H1 (cell line): ENCODE measurements at regions not wholly inside any gene's neighbourhood (a gene's known extent, or its start where the extent isn't known, plus 50 kb on each side); places are given as distances from the start of the nearest gene placed in this dataset.

ENCODE experiments used
- CTCF ChIA-PET: fragments of 300-600 bp; sonication (Branson Sonifier 250); formaldehyde crosslinking; loops from one replicate; lab custom pipeline; 2021; ENCODE audit not compliant: partially characterized antibody; lab: Charles Lee
- POLR2A ChIA-PET: fragments of 300-600 bp; sonication (Branson Sonifier 250); formaldehyde crosslinking; loops from one replicate; lab custom pipeline; 2021; ENCODE audit warnings: inconsistent platforms; ENCODE audit not compliant: partially characterized antibody; lab: Charles Lee
- DNase-seq, 2 experiments: peaks; one replicate each; pipeline versions ENCODE4 v3.0.0 to v3.0.0-alpha.2; 2010 to 2022; ENCODE audit warnings: low spot score in 2 of 2, low read depth in 1 of 2, mixed read lengths in 1 of 2
- FAIRE-seq: peaks from 2 replicates; lab custom pipeline; 2011; peaks lifted over from hg19 to GRCh38; lab: Jason Lieb, UNC
- H2AFZ ChIP-seq: 2 replicates; pipeline ENCODE4 v1.8.1; 2012; ENCODE audit warnings: low read length, inconsistent platforms
- H2AK5ac ChIP-seq: 2 replicates; pipeline ENCODE4 v1.6.1; 2013; ENCODE audit warnings: low read depth, low read length
- H2BK120ac ChIP-seq: replicated peaks from 2 replicates; pipeline ENCODE3; 2013; ENCODE audit warnings: low read depth, low read length, inconsistent platforms
- H2BK12ac ChIP-seq: 2 replicates; pipeline ENCODE4 v1.6.1; 2013; ENCODE audit warnings: low read depth, low read length
- H2BK15ac ChIP-seq: 2 replicates; pipeline ENCODE4 v1.6.1; 2013; ENCODE audit warnings: low read length
- H2BK20ac ChIP-seq: 2 replicates; pipeline ENCODE4 v1.6.1; 2013; ENCODE audit warnings: low read length
- H2BK5ac ChIP-seq: 2 replicates; pipeline ENCODE4 v1.6.1; 2013; ENCODE audit warnings: low read depth, low read length
- H3K14ac ChIP-seq: 2 replicates; pipeline ENCODE4 v1.6.1; 2013; ENCODE audit warnings: inconsistent platforms; ENCODE audit not compliant: insufficient read length
- H3K18ac ChIP-seq: 2 replicates; pipeline ENCODE4 v1.6.1; 2013; ENCODE audit warnings: low read length; ENCODE audit errors: extremely low read depth
- H3K23ac ChIP-seq: 2 replicates; pipeline ENCODE4 v1.6.1; 2013; ENCODE audit warnings: inconsistent platforms; ENCODE audit not compliant: insufficient read length
- H3K23me2 ChIP-seq: 2 replicates; pipeline ENCODE4 v1.6.1; 2013; ENCODE audit warnings: low read depth, low read length
- H3K27ac ChIP-seq: 2 replicates; pipeline ENCODE4 v1.6.1; 2011; ENCODE audit warnings: low read depth, low read length, inconsistent platforms
- H3K27me3 ChIP-seq, 4 experiments: replicated peaks in 1 of 4; 1 replicate in 1 of 4; 2 replicates in 3 of 4; pipeline versions ENCODE4 v1.6.1 to v1.8.1; 2011 to 2013; ENCODE audit warnings: low read length in 3 of 4, mild to moderate bottlenecking in 3 of 4, inconsistent platforms in 2 of 4, mixed read lengths in 2 of 4, moderate library complexity in 1 of 4; ENCODE audit not compliant: control insufficient read depth in 3 of 4, insufficient read depth in 3 of 4; ENCODE audit errors: extremely low read depth in 1 of 4
- H3K36me3 ChIP-seq, 4 experiments: 2 replicates each; pipeline versions ENCODE4 v1.6.1 to v1.8.1; 2011 to 2013; ENCODE audit warnings: mild to moderate bottlenecking in 4 of 4, low read length in 3 of 4, moderate library complexity in 2 of 4, control low read depth in 1 of 4, inconsistent platforms in 1 of 4; ENCODE audit not compliant: insufficient read depth in 4 of 4, control insufficient read depth in 2 of 4
- H3K4ac ChIP-seq: replicated peaks from 2 replicates; pipeline ENCODE3; 2013; ENCODE audit warnings: low read length, low read depth, mixed read lengths, inconsistent platforms; ENCODE audit not compliant: insufficient read length
- H3K4me1 ChIP-seq, 4 experiments: replicated peaks in 1 of 4; 1 replicate in 1 of 4; 2 replicates in 3 of 4; pipeline versions ENCODE4 v1.6.1 to v1.8.1; 2011 to 2013; ENCODE audit warnings: low read length in 3 of 4, inconsistent platforms in 2 of 4, mixed read lengths in 1 of 4; ENCODE audit not compliant: insufficient read depth in 4 of 4, control insufficient read depth in 3 of 4
- H3K4me2 ChIP-seq, 2 experiments: 2 replicates each; pipeline versions ENCODE4 v1.6.1 to v1.8.1; 2011 to 2013; ENCODE audit warnings: low read depth in 2 of 2, low read length in 2 of 2, control low read depth in 1 of 2, inconsistent platforms in 1 of 2, mild to moderate bottlenecking in 1 of 2; ENCODE audit not compliant: insufficient read depth in 1 of 2
- H3K4me3 ChIP-seq, 4 experiments: fragments of 200-600, 300-600 bp in 1 of 4; sonication (generic), shearing (Covaris generic), sonication (Bioruptor Twin) in 1 of 4; 2 replicates each; pipeline versions ENCODE4 v1.5.1 to v1.8.1; 2011 to 2016; ENCODE audit warnings: low read length in 4 of 4, low read depth in 3 of 4, control low read depth in 2 of 4, inconsistent platforms in 2 of 4, mild to moderate bottlenecking in 2 of 4, mixed read lengths in 1 of 4, moderate library complexity in 1 of 4; ENCODE audit not compliant: insufficient read depth in 2 of 4; ENCODE audit errors: extremely low read depth in 1 of 4
- H3K56ac ChIP-seq: replicated peaks from 2 replicates; pipeline ENCODE3; 2013; ENCODE audit warnings: low read depth, mild to moderate bottlenecking, mixed read lengths, low read length, inconsistent platforms; ENCODE audit not compliant: insufficient read length
- H3K79me1 ChIP-seq: 2 replicates; pipeline ENCODE4 v1.6.1; 2013; ENCODE audit warnings: low read depth, low read length, control low read depth
- H3K79me2 ChIP-seq, 2 experiments: 2 replicates each; pipeline versions ENCODE4 v1.6.1 to v1.8.1; 2012 to 2013; ENCODE audit warnings: low read length in 2 of 2, mild to moderate bottlenecking in 2 of 2, inconsistent platforms in 1 of 2; ENCODE audit not compliant: insufficient read depth in 2 of 2, control insufficient read depth in 1 of 2
- H3K9ac ChIP-seq, 4 experiments: replicated peaks in 1 of 4; 1 replicate in 1 of 4; 2 replicates in 3 of 4; pipeline versions ENCODE4 v1.6.1 to v1.8.1; 2011 to 2013; ENCODE audit warnings: low read depth in 3 of 4, low read length in 3 of 4, control low read depth in 2 of 4, mild to moderate bottlenecking in 2 of 4, moderate library complexity in 2 of 4, inconsistent platforms in 1 of 4; ENCODE audit errors: extremely low read depth in 1 of 4
- H3K9me3 ChIP-seq, 2 experiments: 2 replicates each; pipeline versions ENCODE4 v1.6.1 to v1.8.1; 2012 to 2013; ENCODE audit warnings: mild to moderate bottlenecking in 2 of 2, moderate library complexity in 2 of 2, control low read depth in 1 of 2, inconsistent platforms in 1 of 2, low read depth in 1 of 2, low read length in 1 of 2, mixed read lengths in 1 of 2; ENCODE audit not compliant: insufficient read depth in 2 of 2
- H4K20me1 ChIP-seq, 2 experiments: replicated peaks in 1 of 2; 2 replicates each; pipeline versions ENCODE3 to v1.8.1; 2011 to 2013; ENCODE audit warnings: inconsistent platforms in 2 of 2, low read length in 2 of 2, mild to moderate bottlenecking in 1 of 2; ENCODE audit not compliant: insufficient read depth in 2 of 2, control insufficient read depth in 1 of 2
- H4K5ac ChIP-seq: 2 replicates; pipeline ENCODE4 v1.6.1; 2013; ENCODE audit warnings: low read length, low read depth, mixed read lengths, inconsistent platforms; ENCODE audit not compliant: insufficient read length
- H4K8ac ChIP-seq: 2 replicates; pipeline ENCODE4 v1.8.0; 2013; ENCODE audit warnings: mild to moderate bottlenecking, moderate library complexity, low read length, inconsistent platforms; ENCODE audit not compliant: insufficient read depth; ENCODE audit errors: extremely low read depth
- H4K91ac ChIP-seq: replicated peaks from 2 replicates; pipeline ENCODE3; 2013; ENCODE audit warnings: low read length, mixed read lengths, inconsistent platforms; ENCODE audit not compliant: insufficient read length
- CTBP2 ChIP-seq: IDR thresholded peaks from 2 replicates; pipeline ENCODE4 v1.7.0; 2011; ENCODE audit warnings: borderline replicate concordance, mild to moderate bottlenecking, moderate library complexity, mixed read lengths, low read length; ENCODE audit not compliant: insufficient read depth, insufficient read length
- FOSL1 ChIP-seq: IDR thresholded peaks from 2 replicates; pipeline ENCODE4 v1.6.1; 2011; ENCODE audit warnings: mild to moderate bottlenecking, low read depth, low read length, moderate library complexity; ENCODE audit not compliant: insufficient read depth
- GABPA ChIP-seq: IDR thresholded peaks from 2 replicates; pipeline ENCODE4 v1.6.1; 2011; ENCODE audit warnings: mild to moderate bottlenecking, low read length, moderate library complexity, borderline replicate concordance; ENCODE audit not compliant: insufficient read depth
- JUN ChIP-seq: IDR thresholded peaks from 2 replicates; pipeline ENCODE4 v1.6.1; 2011; ENCODE audit warnings: low read depth, mild to moderate bottlenecking, improper control_type of control experiment, low read length
- KDM1A ChIP-seq: fragments of 200-600, 300-600 bp; sonication (generic); IDR thresholded peaks from 2 replicates; pipeline ENCODE4 v1.7.1; 2016; ENCODE audit warnings: mild to moderate bottlenecking, low read length, borderline replicate concordance
- KDM4A ChIP-seq: IDR thresholded peaks from one replicate; pipeline ENCODE4 v1.7.1; 2012; ENCODE audit warnings: low read depth, mild to moderate bottlenecking, moderate library complexity, low read length, inconsistent platforms; ENCODE audit not compliant: severe bottlenecking
- NANOG ChIP-seq: IDR thresholded peaks from 2 replicates; pipeline ENCODE4 v1.6.1; 2011; ENCODE audit warnings: low read length, low read depth, mild to moderate bottlenecking, inconsistent platforms; ENCODE audit not compliant: insufficient read depth, poor library complexity, severe bottlenecking
- POU5F1 ChIP-seq: IDR thresholded peaks from 2 replicates; pipeline ENCODE4 v1.6.1; 2011; ENCODE audit warnings: low read depth, mild to moderate bottlenecking, low read length, moderate library complexity
- RFX5 ChIP-seq: IDR thresholded peaks from 2 replicates; pipeline ENCODE4 v1.6.1; 2011; ENCODE audit warnings: low read depth, low read length, improper control_type of control experiment, borderline replicate concordance
- WGBS, 2 experiments: shearing (Covaris generic) in 1 of 2; methylation state at CpG; one replicate each; pipeline versions ENCODE4 v1.1.6 to v1.1.7; 2013 to 2015; ENCODE audit warnings: low lambda C conversion rate in 2 of 2, mixed read lengths in 2 of 2, inconsistent platforms in 1 of 2, low coverage in 1 of 2, missing lambda C conversion rate in 1 of 2; ENCODE audit not compliant: insufficient replicate concordance in 2 of 2, insufficient coverage in 1 of 2, insufficient read length in 1 of 2; ENCODE audit errors: extremely low coverage in 1 of 2, missing lambda C conversion rate in 1 of 2; 5-methylcytosine and 5-hydroxymethylcytosine counted together
- TF ChIP-seq, protein P1 (sequence below), 3 experiments: IDR thresholded peaks; 1 replicate in 2 of 3; 2 replicates in 1 of 3; pipeline versions ENCODE4 v1.5.1 to v1.6.1; 2011; ENCODE audit warnings: low read length in 3 of 3, mild to moderate bottlenecking in 3 of 3, inconsistent platforms in 2 of 3, low read depth in 1 of 3, moderate library complexity in 1 of 3; ENCODE audit not compliant: insufficient read depth in 1 of 3; ENCODE audit errors: control extremely low read depth in 1 of 3
- TF ChIP-seq, protein P2 (sequence below): IDR thresholded peaks from 2 replicates; pipeline ENCODE4 v1.6.1; 2011; ENCODE audit warnings: low read depth, mild to moderate bottlenecking, low read length; ENCODE audit not compliant: insufficient read depth

DNA sequence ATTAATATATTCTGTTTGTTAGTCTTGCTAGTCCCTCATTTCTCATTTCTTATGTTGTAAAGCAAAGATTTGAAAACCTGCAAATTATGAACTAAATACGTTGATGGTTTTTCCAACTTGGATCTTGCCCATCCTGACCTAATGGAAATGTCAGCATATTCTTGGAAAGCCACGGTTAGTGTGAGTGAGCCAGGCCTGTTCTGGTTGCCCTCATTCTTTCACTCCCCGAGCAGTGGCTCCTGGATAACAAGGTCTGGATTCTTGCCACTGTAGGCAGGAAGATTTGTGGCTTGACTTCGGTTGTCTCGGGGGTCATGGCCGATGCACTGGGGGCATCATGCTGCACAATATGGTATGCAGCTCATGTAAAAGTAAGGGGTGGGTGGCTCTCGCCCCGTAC, 359.1 kb downstream of the MEIS1 start:
- H3K56ac ChIP-seq: no peak overlapping the region
- H4K8ac ChIP-seq: no peak overlapping the region
- H3K27me3 ChIP-seq: no peaks in the 10 kb centered on the region
- H2AFZ ChIP-seq: no peak overlapping the region
- ChIA-PET CTCF (no interaction called here), POLR2A (no interaction called here)
- no peaks in the 10 kb centered on the region for H3K36me3 ChIP-seq
- H3K18ac ChIP-seq: no peak overlapping the region
- no peaks in the 10 kb centered on the region for H3K79me2 ChIP-seq
- no peak overlapping the region for H2BK20ac ChIP-seq
- 96% methylated on average over 8 of the region's 8 CpGs; no CpG with 5 or more reads in 1 of the 2 experiments for WGBS, 2 experiments
- H2BK120ac ChIP-seq: no peak overlapping the region
- H3K23ac ChIP-seq: no peak overlapping the region
- H3K23me2 ChIP-seq: no peaks in the 10 kb centered on the region
- H2AK5ac ChIP-seq: no peak overlapping the region
- no peak overlapping the region for H3K27ac ChIP-seq
- no peak overlapping the region for H2BK5ac ChIP-seq
- H3K4ac ChIP-seq: no peak overlapping the region
- H3K14ac ChIP-seq: no peak overlapping the region
- no peak for FAIRE-seq
- no peaks in the 10 kb centered on the region for H3K79me1 ChIP-seq
- no peak for DNase-seq
- H2BK12ac ChIP-seq: no peak overlapping the region
- no peak overlapping the region for H2BK15ac ChIP-seq
- no peak overlapping the region for H3K4me3 ChIP-seq
- no peaks in the 10 kb centered on the region for H3K4me1 ChIP-seq
- H3K4me2 ChIP-seq: no peak overlapping the region
- no peak overlapping the region for H4K91ac ChIP-seq
- no peak overlapping the region for H3K9ac ChIP-seq
- no peaks in the 10 kb centered on the region for H4K20me1 ChIP-seq
- no peak overlapping the region for H4K5ac ChIP-seq
- no peaks in the 10 kb centered on the region for H3K9me3 ChIP-seq
- TF ChIP-seq NANOG (no peak), POU5F1 (no peak), JUN (no peak), RFX5 (no peak), FOSL1 (no peak), KDM4A (no peak), GABPA (no peak), CTBP2 (no peak), KDM1A (no peak)
- TF ChIP-seq, protein P1, sequence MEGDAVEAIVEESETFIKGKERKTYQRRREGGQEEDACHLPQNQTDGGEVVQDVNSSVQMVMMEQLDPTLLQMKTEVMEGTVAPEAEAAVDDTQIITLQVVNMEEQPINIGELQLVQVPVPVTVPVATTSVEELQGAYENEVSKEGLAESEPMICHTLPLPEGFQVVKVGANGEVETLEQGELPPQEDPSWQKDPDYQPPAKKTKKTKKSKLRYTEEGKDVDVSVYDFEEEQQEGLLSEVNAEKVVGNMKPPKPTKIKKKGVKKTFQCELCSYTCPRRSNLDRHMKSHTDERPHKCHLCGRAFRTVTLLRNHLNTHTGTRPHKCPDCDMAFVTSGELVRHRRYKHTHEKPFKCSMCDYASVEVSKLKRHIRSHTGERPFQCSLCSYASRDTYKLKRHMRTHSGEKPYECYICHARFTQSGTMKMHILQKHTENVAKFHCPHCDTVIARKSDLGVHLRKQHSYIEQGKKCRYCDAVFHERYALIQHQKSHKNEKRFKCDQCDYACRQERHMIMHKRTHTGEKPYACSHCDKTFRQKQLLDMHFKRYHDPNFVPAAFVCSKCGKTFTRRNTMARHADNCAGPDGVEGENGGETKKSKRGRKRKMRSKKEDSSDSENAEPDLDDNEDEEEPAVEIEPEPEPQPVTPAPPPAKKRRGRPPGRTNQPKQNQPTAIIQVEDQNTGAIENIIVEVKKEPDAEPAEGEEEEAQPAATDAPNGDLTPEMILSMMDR (IDR thresholded peaks at IDR 0.05; ENCODE audit: control extremely low read depth in 1 of 3, insufficient read depth in 1 of 3, low read depth in 1 of 3, low read length in 3 of 3): no peak
- TF ChIP-seq, protein P2, sequence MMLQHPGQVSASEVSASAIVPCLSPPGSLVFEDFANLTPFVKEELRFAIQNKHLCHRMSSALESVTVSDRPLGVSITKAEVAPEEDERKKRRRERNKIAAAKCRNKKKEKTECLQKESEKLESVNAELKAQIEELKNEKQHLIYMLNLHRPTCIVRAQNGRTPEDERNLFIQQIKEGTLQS: no peak
